Glomerular endothelial cell (primary cell): ENCODE measurements at regions not wholly inside any gene's neighbourhood (a gene's known extent, or its start where the extent isn't known, plus 50 kb on each side); places are given as distances from the start of the nearest gene placed in this dataset.
"Not testable (repeated sequence)": the region's sequence is repeated elsewhere in the genome, so short reads cannot be mapped to it uniquely, and the experiment has no call there.

Source experiments
- DNase-seq: peaks from one replicate; pipeline ENCODE4 v3.0.0-alpha.2; 2011; ENCODE audit warnings: low read depth, low spot score; ENCODE audit errors: extremely low read depth

DNA sequence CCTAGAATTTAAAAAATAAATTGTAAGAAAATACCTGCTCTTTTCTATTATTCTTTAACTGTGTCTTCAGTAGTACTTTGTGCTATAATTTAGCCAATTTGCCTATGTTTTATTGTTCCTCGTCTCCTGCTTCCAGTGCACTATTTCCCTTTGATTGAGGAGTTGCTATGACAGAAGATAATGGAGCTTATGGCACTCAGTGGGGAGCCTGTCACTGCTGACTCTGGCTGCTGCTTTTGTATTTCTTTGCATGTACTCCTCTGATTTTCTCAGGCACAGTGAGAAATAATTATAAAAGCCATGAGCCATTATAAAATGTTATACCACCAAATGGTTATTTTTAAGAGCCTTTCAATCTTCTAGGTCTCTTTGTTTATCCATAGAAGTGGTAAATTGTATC lies 1310.8 kb upstream of the SLC39A10 start:
- no peak for DNase-seq

DNA sequence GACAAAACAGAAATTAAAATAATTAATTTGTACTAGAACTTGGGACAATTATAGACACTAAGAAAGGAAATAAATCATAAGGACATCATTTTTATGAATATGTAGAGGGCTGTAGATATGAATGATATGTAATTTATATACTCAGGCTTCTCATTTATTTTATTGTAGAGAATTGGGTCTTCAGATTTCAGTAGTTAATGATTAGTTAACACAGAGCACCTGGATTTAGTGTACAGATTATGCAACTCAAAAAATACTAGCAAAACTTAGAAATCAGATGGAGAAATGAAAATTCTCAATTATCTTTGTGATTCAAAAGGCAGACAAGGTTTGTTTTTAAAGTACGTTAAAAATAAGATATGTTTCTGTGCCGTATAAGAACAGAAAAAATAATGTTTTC lies 1311.7 kb upstream of the SLC39A10 start:
- no peak for DNase-seq

DNA sequence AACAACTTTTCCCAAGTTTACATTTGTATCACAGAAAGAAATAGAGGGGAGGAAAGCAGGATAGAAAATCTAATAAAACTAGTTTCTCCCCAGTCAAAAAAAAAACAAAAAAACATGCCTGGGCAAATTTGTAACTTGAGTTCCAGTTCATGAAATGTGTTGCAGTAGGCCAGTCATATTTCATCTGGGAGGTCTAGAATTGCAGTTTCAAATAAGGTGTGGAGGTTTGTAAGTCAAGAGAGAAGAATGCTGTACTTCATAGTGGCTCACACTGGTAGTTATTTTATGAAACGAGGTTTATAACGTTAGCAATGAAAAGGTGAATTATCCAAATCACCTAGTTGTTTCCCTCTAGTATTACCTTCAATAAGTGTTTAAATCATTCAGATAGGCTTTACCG lies 1313.9 kb upstream of the SLC39A10 start:
- DNase-seq = no peak

DNA sequence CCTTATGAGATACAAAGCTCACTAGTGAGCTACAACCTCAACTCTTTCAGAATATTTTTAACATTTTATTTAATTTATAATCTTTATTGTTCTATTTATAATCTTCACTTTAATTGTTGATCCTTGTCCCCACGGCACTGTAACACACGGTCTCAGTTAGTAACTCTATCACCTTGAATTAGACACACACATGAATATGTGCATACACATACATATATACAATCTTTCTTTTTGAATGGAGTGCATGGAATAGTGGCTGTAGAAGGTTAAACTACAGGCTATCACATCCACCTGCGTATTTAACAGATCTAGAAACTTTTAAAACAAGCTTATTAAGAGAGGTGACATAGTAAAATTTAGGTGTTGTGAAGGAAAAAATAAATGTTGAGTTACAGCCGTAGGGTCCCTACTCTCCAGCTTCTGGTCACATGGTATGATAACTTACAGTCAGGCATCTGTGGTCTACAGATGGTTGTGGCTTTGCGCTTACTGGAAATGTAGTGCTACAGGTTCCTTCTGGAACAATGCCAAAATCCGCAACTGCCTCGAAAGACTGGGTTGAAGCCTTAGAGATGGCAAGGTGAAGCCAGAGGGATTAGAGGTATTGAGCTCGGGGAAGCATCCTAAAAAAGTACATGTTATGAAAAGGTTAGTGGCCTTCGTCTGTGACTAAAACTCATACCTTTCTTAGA lies 1324.1 kb upstream of the SLC39A10 start:
- no peak for DNase-seq

DNA sequence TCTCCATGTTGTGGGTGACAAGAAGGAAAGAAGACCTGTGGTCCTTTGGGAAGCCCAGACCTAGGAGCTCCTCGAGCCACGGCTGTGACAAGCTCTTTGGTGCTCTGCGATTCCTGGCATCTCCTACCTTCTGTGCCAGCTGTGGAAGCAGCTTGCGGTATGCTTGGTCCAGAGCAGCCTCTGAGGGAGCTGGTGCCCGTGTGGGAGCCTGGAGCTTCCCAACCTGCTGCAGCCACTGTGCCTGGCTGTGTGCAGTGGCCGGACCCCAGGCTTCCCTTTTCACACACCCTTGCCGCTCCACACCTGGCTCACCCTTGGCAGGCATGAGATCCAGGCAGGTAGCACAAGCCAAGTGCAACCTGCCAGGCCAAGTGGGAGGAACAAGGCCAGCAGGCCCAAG lies 1328.6 kb upstream of the SLC39A10 start:
- no peak for DNase-seq

DNA sequence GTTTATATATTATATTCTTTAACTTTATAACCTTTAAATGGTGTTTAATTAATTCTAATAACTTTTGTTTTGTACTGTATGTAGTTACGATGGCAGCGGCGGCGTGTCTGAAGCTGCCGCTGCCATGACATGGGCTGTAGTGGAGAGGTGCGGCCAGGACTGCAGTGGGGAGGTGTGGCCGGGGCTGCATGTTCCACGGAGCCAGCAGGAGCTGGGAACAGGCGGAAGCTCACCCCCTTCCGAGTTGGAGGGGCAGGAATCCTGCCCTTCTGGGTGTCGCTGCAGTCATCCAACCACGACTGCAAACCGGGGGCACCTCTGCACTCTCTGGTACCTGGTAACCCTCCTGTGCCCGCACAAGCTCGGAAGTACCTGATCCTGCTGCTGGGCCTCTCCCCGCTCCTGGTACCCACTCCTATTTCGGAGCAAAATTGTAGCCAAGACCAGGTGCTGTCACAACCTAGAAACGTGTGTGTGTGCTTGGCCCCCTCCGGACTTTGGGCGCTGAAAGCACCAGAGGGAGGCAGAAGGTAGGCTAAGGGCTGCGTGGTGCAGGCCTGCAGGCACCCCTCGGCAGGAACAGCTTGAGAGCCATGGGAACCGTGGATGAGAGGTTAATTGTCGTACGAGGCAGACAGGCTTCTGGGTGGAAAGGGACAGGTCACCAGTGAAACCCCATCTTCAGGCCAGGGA lies 1329.7 kb upstream of the SLC39A10 start:
- DNase-seq = no peak

DNA sequence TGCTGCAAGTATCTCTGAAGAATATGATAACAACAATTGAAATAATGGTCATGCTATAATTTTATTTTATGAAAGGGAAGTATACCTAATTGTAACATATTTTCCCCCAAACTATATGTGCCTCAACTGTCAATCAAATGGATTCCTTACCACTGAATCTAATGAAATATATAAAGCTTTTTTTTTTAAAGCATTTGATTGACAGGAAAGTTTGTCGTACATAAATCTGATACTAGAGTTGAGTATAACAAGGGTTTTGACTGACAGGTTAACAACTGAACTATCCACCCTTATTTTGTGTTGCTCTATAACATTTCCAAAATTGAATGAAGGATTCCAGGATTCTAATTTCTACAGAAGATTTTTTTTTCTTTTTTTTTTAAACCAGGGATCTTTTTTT lies 1333.3 kb upstream of the SLC39A10 start:
- DNase-seq = no peak

DNA sequence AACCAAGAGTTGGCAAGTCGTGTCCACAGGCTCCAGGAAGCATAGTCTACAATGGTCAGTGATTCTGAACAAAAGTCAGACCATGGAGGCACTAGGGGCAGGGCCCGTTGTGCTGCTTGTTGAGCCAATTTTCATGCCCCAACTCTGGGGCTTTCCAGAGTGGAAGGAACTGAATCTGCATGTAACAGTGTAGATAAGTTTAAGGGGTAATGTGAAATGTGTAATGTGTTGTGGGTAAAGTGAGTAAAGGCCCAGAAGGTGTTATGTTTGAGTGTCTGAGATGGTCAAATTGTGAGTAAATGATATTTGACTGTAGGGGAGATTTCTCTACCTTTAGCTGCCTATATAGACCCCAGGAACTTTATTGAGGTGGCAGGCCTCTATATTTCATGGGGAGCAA lies 1336.5 kb upstream of the SLC39A10 start:
- DNase-seq = no peak

DNA sequence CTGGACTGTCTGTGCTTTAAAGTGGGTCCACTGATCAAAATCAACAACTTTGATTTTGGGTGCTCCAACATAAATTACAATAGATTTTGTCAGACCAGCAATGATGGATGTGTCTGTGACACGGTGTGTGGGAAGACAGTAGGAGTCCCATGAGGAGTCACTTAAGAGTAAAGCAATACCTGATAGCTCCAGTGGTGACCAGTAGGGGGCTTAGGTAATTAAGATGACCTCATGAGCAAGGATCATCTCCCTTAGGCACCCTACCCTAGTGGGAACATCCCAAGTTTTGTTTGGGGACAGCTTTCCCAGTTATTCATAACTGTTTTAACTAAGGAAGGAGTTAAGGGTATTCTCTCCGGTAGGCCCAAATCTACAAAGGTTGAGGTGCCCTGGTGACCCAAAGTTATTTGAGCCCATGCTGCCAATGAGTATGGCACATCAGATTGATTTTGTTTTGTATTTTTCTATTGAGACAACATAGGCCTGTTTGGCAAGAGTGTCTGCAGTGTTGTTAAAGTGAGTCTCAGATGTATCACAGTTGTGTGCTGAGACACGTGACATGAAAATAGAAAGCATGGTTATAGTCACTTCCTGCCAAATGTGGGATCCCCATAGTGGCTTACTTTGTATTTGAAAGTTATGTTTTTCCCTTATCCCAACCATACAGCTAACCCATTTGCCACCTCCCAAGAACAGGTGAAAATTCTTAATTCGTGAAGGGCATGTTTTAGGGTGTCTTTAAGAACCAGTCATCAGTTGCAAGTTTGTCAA lies 1337.6 kb upstream of the SLC39A10 start:
- DNase-seq = no peak

- DNase-seq = no peak
Measured at GRCh38 chr2:194314042-194314441, 1343.0 kb upstream of the SLC39A10 start.

DNA sequence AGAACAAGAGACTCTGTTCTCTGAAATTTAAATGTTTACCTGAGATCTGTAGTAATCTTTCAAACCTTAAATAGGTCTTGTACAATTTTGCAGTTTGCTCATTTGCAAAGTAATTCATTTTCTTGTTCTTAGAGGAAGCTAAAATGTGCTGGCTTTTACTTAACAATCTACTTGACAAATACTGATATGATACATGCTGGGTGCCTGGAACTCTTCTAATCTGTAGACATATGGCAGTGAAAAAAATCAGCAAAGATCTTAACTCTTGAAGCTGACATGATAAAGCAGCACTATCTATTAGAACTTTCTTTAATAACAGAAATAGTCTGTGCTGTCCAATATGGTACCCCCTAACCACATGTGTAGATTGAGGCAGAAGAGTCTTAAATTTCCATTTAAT lies 1352.8 kb upstream of the SLC39A10 start:
- DNase-seq = no peak

- DNase-seq = no peak
Measured at GRCh38 chr2:194301946-194302345, 1355.1 kb upstream of the SLC39A10 start.

GRCh38 chr2:194294156-194294555 lies 1362.9 kb upstream of the SLC39A10 start:
- DNase-seq = no peak

GRCh38 chr2:194291104-194291503 lies 1365.9 kb upstream of the SLC39A10 start:
- no peak for DNase-seq

DNA sequence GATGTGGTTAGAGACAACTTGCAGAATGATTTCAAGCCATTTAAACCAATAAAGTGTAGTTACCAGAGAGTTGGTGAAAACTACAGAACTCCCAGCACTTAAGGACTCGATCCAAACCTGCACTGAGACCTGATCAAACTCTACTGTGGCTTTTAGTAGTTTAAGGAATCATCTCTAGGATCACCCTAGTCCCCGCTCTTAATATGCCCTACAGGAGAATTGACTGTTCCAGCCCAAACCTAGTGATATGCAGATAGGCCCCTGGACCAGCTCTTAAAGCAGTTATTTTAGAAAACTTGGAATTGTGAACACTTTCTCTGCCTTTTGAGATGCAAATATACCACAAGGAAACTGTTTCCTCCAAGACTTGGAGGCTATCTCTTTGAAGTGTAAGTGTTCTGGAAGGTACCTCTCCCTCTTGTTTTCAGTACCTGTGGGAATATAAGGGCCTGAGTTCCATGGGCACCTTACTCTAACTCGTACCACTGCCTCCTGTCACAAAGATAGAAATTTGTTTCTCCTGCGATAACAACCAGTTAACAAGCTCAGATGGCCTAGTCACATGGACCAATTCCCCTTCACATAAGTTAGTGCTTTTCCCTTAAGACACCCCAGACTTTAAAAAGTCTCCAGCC lies 1367.2 kb upstream of the SLC39A10 start:
- no peak for DNase-seq

DNA sequence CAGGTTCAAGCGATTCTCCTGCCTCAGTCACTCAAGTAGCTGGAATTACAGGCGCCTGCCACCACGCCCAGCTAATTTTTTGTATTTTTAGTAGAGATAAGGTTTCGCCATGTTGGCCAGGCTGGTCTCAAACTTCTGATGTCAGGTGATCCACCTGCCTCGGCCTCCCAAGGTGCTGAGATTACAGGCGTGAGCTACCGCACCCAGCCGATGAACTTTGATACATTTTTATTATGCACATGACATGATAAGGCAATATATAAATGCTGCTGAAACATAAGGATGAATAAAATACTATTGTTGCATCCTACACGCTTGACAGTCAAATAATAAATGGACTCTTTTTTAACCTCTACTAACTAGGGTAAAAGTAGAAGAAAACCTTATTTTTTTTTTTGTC lies 1380.4 kb upstream of the SLC39A10 start:
- not testable (repeated sequence) for DNase-seq

- DNase-seq = no peak
Measured at GRCh38 chr2:194271293-194271961, 1385.6 kb upstream of the SLC39A10 start.

DNA sequence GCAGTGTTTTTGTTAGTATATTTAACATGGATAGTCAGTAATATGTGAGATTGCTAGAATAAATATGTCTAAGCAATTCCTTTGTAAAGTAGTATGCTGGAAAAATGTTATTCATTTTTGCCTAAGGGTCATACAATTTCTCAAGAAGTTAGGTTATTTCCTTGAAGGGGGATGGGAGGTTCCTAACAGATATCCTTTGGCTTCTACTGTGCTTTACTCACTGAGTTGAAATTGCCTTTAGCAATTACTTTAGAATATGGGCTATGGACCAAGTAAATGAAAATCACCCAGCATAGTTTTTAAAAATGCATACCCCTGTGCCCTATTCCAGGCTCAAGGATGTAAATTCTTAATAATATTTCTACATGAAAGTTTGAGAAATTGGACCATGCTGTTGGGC lies 1386.4 kb upstream of the SLC39A10 start:
- DNase-seq = no peak

DNA sequence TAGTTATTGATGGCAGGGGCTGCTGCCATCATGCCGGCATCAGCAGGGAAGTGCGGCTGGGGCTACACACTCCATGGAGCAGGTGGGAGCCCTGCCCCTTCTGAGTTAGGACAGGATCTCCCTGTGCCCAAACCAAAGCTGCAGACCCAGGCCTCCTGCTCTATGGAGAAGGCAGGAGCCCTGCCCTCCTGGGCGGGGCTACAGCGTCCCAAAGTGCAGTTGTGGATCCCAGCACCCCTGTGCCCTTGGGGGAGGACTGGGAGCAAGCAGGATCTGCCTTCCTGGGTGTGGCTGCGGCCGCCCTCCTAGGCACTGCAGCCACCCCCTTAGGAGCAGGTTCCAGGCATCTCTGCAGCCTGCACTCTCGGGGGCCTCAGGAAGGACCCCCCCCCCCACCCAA lies 1392.4 kb upstream of the SLC39A10 start:
- DNase-seq = no peak

GRCh38 chr2:194260185-194260584 lies 1396.8 kb upstream of the SLC39A10 start:
- DNase-seq = no peak

DNA sequence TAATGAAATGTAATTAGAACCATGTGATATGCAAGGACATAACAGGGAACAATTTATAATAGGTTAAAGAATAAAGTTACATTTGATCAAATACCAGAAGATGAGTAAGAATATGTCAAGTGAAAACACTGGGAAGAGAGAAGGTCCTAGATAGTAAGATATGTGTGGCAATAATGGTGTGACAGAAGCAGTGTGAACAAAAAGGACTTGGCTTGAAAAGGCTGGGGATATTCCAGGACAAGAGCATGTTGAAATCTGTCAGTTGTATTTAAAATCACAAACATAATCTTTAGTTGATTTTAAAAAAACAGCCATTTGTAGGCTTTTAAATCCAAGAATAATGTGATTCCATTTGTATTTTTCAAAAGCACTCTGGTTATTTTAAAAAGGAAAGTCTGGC lies 1399.9 kb upstream of the SLC39A10 start:
- DNase-seq = no peak
